ENCODE measurements at regions not wholly inside any gene's neighbourhood (a gene's known extent, or its start where the extent isn't known, plus 50 kb on each side); places are given as distances from the start of the nearest gene placed in this dataset.

GRCh38 chr4:182192511-182193181 lies 50.6 kb upstream of the TENM3 start:
- TF ChIP-seq CTCF (conservative IDR thresholded peaks at IDR 0.05; ENCODE audit: low read depth, low read length), result no peak
- DNase-seq (ENCODE audit: low read depth), result no peak
- no peak overlapping the region for H3K4me3 ChIP-seq (ENCODE audit: low read depth, low read length)

GRCh38 chr4:182193311-182193710 lies 49.9 kb upstream of the TENM3 start:
- H3K4me3 ChIP-seq (ENCODE audit: low read depth, low read length), result no peak overlapping the region
- no peak for DNase-seq (ENCODE audit: low read depth)
- no peak for TF ChIP-seq CTCF (conservative IDR thresholded peaks at IDR 0.05; ENCODE audit: low read depth, low read length)

Data from epithelial cell of proximal tubule (primary cell).